Left ventricle myocardium superior (tissue), 1 donor: ENCODE measurements at regions not wholly inside any gene's neighbourhood (a gene's known extent, or its start where the extent isn't known, plus 50 kb on each side); places are given as distances from the start of the nearest gene placed in this dataset.
A peak's percentile ranks its signal among the peaks of the same experiment; 100 is the strongest.

Source experiments
- ATAC-seq: fragments of 200-7000 bp; cut with Tn5 transposase; one replicate; pipeline ENCODE4 v1.9.1; 2020; ENCODE audit warnings: mild to moderate bottlenecking, moderate library complexity
- DNase-seq: peaks from one replicate; pipeline ENCODE4 v3.0.0-alpha.2; 2020
- intact Hi-C: fragments of 100-400 bp; cut with micrococcal nuclease; formaldehyde crosslinking; loops from one replicate; pipeline ENCODE4 v1.11.0; 2022
- donor health status: DM: no; HTN: yes; CAD: no; lungs with severe emphysema.

GRCh38 chr2:224325941-224326340 is 76.0 kb downstream of the FAM124B start:
- no peak for ATAC-seq
- intact Hi-C loops, result no loop called here
- peak; percentile 38 for DNase-seq

- intact Hi-C loops, result no loop called here
- no peak for DNase-seq
- ATAC-seq, result no peak
Observed at GRCh38 chr2:224324604-224325003, 77.3 kb downstream of the FAM124B start.

- ATAC-seq (no peak), DNase-seq (no peak)
- intact Hi-C loops, result no loop called here
Observed at GRCh38 chr2:224320660-224321059, 81.2 kb downstream of the FAM124B start.

GRCh38 chr2:224319750-224320149 is 82.2 kb downstream of the FAM124B start:
- ATAC-seq (no peak), DNase-seq (no peak)
- intact Hi-C loops, result no loop called here

DNA sequence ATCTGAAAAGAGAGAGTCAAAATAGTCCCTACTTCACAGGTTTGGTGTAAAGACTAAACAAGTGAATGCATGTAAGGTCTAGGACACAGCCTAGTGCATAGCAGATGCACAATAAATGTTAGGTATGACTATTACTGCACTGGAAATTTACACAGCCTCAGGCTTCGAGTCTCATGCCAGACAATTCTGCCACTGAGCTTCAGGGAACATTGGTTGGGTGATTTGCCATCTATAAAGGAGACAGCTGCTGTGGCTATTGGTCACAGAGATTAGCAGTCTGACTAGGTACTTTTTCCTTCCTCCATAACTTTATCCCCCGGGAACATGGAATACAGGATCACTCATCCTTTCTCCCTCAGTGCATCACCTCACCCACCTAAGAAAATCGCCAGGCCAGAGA is 89.2 kb downstream of the FAM124B start:
- intact Hi-C loops, result no loop called here
- DNase-seq (no peak), ATAC-seq (no peak)

GRCh38 chr2:224310943-224311625 is 90.8 kb downstream of the FAM124B start:
- intact Hi-C loops, result no loop called here

GRCh38 chr2:224309176-224309575 is 92.7 kb downstream of the FAM124B start:
- intact Hi-C loops, result no loop called here
- ATAC-seq, result no peak
- DNase-seq, result no peak

More at GRCh38 chr2:224310943-224311625, 90.8 kb downstream of the FAM124B start:
- DNase-seq (no peak), ATAC-seq (no peak)

- ATAC-seq, result no peak
- DNase-seq, result no peak
- intact Hi-C loops, result no loop called here
Observed at GRCh38 chr2:224308272-224308911, 93.5 kb downstream of the FAM124B start.

GRCh38 chr2:224302952-224303351 is 99.0 kb downstream of the FAM124B start:
- no peak for DNase-seq
- ATAC-seq, result no peak
- intact Hi-C loops, result no loop called here

DNA sequence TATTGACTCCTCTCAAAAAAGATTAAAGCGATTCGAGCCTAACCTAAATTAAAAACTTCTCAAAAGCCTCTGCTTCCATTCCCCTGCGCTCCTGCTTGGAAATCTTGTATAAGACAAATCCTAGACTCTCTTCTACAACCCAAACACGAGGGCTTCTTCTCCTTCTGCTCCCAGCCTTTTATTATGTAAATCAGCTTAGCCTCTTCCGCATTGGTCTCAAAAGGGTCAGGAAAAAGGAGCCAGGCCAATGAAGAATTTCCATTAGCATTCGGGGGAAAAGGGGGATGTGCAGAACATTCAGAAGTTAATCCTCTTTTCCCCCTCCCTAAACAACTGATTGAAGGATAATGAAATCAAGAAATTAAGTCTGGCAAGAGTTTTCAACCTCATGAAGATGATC is 107.9 kb downstream of the FAM124B start:
- DNase-seq (no peak), ATAC-seq (no peak)
- intact Hi-C loops, result no loop called here

- DNase-seq (no peak), ATAC-seq (no peak)
- intact Hi-C loops, result no loop called here
Observed at GRCh38 chr2:224287531-224287930, 114.4 kb downstream of the FAM124B start.

DNA sequence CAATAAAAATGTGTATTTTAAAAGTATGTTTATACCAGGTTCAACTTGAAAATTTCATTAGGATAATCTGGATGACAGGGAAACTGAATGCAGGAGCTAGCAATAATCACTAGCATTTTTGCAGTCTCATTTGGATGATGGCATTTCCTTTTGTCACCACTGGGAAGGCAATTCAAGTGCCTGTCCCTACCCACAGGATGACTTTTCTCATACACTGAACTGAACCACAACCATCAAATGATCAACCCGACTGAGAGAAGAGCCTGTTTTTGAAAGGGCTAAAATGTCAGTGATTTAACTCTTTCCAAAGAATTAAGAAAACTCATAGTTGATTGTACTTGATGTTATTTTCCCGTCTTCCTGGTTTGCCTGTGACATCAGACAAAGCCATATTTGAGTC is 115.0 kb downstream of the FAM124B start:
- no peak for ATAC-seq
- intact Hi-C loops, result no loop called here
- no peak for DNase-seq

DNA sequence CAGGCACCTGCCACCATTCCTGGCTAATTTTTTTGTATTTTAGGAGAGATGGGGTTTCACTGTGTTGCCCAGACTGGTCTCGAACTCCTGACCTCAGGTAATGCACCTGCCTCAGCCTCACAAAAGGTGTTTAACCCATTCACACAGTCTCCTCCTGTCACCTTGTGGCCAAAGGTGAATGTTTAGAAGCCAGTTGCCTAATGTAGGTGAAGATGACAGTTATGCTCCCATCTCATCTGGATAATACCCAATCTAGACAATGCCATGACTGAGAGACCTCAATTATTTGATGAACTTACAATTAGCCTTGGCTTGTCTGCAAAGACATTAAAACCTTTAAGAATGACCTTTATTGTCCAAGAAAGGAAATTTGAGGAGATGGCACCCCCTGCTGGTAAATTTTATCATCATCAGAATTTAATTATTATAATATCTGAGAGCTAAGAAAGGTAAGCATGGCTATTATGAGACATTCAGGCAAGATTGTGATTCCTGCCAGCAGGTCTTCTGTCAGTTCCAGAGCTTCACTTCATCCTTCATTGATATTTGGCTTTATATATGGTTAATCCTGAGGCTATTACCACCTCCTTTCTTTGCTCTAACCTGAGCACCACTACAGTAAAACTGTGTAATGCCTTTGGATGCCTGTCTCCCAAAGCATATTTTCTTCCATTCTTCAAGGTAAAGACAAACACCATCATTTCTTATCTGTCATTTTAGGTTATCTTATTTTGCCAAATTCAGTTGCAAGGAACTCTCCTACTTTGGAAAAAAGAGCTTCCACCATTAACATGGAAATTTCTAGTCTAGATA is 117.6 kb downstream of the FAM124B start:
- intact Hi-C loops, result loop anchor here (1.0 to 5.0 kb wide), 2 partner anchors 291 to 312 kb away; no protein-coding TSS in a partner anchor
- no peak for ATAC-seq
- no peak for DNase-seq

DNA sequence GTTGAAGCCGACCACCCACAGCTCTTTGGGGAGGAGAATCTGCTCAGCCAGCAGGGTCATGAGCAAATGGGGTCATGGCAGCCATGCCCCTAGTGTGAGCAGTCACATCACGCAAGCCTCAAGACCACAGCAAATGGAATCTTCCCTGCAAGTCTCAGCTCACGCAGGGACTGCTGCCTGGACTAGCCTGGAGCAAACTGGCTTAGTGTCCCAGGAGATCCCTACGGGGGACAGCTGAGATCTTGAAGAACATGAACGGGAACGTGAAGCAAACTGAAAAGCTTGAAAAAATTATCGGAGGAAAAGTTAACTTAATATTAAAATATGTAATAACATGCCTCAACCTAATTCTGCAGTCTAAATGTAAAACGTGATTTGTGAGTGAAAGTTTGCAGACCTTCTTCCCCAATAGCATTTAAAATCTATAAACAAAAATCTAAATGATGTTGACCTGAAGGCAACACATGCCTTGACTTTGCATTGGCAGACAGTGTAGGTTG is 118.4 kb downstream of the FAM124B start:
- intact Hi-C loops, result loop anchor here (5.0 kb wide), 1 partner anchor 311 kb away; no protein-coding TSS in a partner anchor
- no peak for ATAC-seq
- no peak for DNase-seq

- ATAC-seq (no peak), DNase-seq (no peak)
- intact Hi-C loops, result loop anchor here (5.0 kb wide), 1 partner anchor 309 kb away; no protein-coding TSS in a partner anchor
Observed at GRCh38 chr2:224281374-224281773, 120.5 kb downstream of the FAM124B start.

DNA sequence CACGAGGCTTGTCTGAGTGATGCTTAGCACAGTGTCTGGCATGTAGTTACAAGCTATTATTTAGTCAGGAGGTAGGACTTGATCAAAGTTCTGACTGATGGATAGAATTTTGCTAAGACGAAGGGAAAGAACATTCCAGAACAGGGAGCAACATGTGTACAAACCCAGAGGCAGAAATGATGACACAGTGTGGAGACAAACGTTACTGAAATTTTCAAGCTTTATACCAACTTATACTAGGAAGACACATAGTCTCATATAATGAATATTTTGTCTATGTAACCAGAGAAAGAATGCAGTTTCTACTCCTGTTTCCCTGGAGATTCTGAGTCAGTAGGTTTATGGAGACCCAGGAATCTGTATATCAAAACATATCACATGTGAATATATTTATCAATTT is 123.4 kb downstream of the FAM124B start:
- ATAC-seq (no peak), DNase-seq (no peak)
- intact Hi-C loops, result no loop called here

DNA sequence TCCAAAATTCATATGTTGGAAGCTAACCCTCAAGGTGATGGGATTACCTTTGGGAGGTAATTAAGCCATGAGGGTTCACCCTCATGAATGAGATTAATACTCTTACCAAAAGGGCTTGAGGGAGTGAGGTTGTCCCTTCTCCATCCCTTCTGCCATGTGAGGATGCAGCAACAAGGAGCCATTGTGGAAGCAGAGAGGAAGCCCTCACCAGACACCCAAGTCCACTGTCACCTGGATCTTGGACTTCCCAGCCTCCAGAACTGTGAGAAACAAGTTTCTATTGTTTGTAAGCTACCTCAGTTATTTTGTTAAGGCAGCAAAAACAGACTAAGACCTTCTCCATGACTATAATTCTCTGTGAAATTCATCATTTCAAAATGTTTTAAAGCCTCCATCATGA is 125.7 kb downstream of the FAM124B start:
- no peak for ATAC-seq
- intact Hi-C loops, result no loop called here
- no peak for DNase-seq

DNA sequence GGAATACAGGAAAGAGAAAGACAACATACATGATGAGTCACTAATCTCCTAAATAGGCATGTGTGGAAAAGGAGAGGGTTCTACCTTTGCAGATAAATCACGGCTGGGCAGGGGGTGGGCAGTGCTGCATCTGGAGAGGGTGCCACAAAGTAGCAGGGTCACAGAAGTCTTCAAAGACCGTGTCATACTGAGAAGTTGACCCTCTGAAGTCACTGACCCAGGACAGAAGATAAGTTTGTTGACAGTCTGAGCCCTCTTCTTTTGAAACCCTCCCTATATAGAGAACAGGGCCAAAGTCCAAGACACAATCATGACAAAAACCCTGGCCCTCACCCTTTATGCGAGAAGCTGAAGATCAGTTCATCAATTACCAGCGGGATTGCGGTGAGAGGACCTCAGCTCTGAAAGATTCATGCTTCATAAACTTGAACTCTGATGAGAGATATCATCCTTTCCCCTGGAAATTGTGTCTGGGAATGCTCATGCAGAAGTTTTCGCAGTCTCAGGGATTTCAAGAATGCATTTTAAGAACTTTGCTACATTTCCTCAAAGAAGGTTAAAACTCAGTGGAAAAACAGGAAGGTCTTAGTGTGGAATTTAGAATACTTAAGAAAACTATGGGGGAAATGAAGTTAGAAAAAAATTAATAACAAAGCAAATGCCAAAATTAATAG is 129.5 kb downstream of the FAM124B start:
- DNase-seq (no peak), ATAC-seq (no peak)
- intact Hi-C loops, result no loop called here

DNA sequence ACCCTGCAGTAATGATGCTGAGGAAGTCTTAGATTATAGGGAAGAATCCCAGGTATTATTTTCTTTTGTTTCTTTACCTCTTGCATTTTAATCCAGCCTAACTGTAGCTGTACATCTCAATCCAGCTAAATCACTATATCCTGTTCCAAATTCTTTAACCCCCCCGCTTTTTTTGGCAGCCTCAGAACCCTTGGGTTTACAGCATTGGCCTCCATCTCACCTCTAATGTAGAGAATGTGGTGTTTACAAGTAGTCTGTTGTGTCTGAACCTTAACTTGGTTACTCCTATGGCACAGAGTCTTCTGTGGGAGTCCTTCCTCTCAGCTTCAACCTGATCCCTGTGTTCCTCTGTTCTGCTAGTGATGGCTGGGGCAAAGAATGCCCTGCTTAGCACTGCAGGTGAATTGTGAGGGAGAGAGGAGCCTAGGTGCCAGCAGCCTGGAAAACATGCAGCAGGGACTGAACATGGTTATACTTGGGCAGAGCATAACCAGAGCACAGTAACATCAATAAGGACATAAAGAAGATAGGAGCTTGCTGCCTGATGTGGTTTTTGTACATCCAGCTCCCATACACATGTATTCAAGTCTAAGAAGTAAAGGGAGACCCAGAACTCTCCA is 130.2 kb downstream of the FAM124B start:
- ATAC-seq, result no peak
- intact Hi-C loops, result no loop called here

More for the DNA sequence above, 130.2 kb downstream of the FAM124B start:
- no peak for DNase-seq
